Right ventricle myocardium superior (tissue), 1 donor: ENCODE measurements at regions not wholly inside any gene's neighbourhood (a gene's known extent, or its start where the extent isn't known, plus 50 kb on each side); places are given as distances from the start of the nearest gene placed in this dataset.

Experiments
- ATAC-seq: fragments of 200-7000 bp; cut with Tn5 transposase; one replicate; pipeline ENCODE4 v1.9.1; 2020; ENCODE audit warnings: mild to moderate bottlenecking; ENCODE audit not compliant: poor library complexity
- DNase-seq: peaks from one replicate; pipeline ENCODE4 v3.0.0-alpha.2; 2020
- intact Hi-C: fragments of 100-400 bp; cut with DNase I; formaldehyde crosslinking; loops from one replicate; pipeline ENCODE4 v1.11.2; 2022
- donor health status: DM: no; HTN: yes; CAD: no; lungs with severe emphysema.

DNA sequence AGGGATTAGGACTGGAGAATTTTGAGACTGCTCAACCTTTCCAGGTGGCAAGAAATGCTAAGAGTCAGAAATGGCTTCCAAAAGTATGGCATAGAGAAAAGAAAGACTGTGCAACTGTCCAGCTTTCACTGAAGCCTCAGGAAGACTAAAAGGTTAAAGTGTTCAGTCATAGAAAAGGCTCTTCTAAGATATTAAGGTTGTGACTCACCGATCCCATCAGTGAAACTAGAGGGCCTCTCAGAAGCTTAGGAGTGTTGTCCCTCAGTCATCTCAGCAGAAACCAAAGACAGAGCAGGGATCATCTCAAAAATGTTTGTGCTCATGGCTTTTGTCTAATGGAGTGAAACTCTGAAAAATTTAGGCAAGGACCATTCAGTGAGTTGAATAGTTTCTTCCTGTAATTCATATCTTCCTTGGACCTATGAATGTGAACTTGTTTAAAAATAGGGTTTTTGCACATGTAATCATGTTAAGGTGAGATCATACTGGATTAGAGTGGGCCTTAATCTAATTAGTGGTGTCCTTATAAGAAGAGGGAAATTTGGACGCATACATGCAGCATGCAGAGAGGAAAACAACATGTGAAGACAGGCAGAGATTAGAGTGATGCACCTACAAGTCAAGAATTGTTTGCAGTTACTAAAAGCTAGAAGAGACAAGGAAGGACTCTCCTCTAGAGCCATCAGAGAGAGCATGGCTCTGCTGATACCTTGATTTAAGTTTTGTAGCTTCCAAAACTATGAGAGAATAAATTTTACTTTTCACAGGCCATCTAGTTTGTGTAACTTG lies 71.3 kb downstream of the RPE65 start:
- DNase-seq, result no peak
- intact Hi-C loops, result no loop called here
- ATAC-seq, result no peak

GRCh38 chr1:68377098-68377497 lies 72.7 kb downstream of the RPE65 start:
- intact Hi-C loops, result no loop called here
- ATAC-seq (no peak), DNase-seq (no peak)

DNA sequence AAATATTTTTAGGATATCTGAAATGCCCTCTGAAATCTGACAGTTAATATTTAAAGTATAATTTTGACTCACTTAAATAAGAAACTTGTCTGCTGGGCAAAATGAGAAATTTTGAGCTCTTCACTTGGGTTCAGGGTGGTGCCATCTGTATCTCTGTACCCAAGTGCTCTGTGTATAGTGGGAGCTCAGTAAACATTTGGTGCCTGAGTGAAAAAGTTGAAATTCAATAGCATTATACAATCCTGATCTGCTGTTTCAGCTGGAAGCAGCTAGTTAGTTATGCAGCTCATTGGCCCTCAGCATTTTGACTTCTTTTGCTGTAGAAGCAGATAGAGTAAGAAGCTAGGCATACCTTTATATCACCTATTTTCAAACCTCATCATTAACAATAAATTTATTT lies 73.3 kb downstream of the RPE65 start:
- ATAC-seq, result no peak
- no peak for DNase-seq
- intact Hi-C loops, result no loop called here

GRCh38 chr1:68375919-68376318 lies 73.8 kb downstream of the RPE65 start:
- DNase-seq (no peak), ATAC-seq (peak; percentile 73)
- intact Hi-C loops, result no loop called here

DNA sequence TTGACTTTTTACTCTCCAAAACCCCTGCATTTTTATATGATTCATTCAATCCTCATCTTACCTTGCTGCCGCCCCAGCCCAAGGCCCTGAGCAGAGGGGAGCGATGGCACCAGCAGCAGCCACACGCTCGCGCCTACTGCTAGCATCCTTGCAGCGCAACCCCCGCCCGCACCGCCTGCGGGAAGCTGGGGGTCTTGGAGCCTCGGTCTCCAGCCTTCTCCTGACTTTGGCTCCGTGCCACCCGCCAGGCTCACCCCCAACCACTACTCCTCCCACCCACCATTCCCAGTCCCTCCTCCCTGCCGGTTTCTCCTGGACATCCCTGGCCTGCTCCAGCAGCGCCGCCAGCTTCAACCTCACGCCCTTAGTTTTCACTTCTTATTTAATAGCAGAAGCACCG lies 76.6 kb downstream of the RPE65 start:
- intact Hi-C loops, result no loop called here
- ATAC-seq, result no peak
- DNase-seq, result no peak

DNA sequence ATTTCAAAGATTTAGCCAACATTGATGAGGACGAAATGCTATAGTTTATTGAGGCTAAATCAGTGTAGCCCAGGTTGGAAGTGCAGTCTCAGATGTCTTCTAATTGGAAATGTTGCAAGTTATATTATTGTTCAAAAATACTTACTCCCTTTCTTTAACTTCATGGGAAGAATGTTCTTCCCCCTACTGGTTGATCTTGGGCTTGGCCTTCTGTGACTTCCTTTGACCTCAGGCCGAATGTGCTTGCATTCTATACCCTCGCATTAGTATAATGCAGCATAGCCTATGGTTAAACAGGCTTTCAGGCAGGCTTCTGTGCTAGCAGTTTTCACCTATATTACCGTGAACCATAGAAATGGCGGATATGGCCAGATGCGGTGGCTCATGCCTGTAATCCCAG lies 77.3 kb downstream of the RPE65 start:
- ATAC-seq, result no peak
- no peak for DNase-seq
- intact Hi-C loops, result no loop called here

DNA sequence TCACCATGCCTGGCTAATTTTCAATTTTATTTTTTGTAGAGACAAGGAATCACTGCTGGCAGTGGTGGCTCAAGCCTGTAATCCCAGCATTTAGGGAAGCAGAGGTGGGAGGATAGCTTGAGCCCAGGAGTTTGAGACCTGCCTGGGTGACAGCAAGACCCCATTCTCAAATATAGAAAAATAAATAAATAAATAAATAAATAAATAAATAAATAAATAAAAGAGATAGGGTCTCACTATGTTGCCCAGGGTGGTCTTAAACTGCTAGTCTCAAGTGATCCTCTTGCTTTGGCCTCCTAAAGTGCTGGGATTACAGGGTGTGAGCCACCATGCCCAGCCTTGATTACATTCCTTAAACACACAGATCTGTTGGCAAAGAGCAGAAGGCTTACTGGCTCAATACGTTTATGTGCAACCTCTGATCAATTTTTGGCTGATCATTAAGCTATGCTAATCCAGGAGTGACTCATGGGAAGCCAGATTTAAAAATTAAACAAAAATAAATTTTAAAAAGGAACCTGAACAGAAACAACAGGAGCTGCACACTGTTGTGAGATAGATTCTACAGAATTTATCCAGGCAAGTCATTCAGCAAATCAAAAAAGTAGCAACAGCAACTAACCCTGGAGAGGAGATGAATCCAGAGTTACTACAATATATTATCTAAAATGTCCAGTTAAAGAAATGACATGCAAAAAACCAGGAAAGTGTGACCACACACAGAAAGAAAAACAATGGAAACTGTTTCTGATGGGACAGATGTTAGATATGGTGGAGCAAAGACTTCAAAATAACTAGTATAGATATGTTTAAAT lies 79.4 kb downstream of the RPE65 start:
- intact Hi-C loops, result no loop called here
- no peak for DNase-seq
- no peak for ATAC-seq

GRCh38 chr1:68366572-68366971 lies 83.2 kb downstream of the RPE65 start:
- intact Hi-C loops, result no loop called here
- ATAC-seq, result no peak

GRCh38 chr1:68365709-68366382 lies 83.9 kb downstream of the RPE65 start:
- DNase-seq (no peak), ATAC-seq (no peak)
- intact Hi-C loops, result no loop called here

More at GRCh38 chr1:68366572-68366971, 83.2 kb downstream of the RPE65 start:
- no peak for DNase-seq

GRCh38 chr1:68363339-68363738 lies 86.4 kb downstream of the RPE65 start:
- intact Hi-C loops, result no loop called here
- ATAC-seq (no peak), DNase-seq (no peak)

DNA sequence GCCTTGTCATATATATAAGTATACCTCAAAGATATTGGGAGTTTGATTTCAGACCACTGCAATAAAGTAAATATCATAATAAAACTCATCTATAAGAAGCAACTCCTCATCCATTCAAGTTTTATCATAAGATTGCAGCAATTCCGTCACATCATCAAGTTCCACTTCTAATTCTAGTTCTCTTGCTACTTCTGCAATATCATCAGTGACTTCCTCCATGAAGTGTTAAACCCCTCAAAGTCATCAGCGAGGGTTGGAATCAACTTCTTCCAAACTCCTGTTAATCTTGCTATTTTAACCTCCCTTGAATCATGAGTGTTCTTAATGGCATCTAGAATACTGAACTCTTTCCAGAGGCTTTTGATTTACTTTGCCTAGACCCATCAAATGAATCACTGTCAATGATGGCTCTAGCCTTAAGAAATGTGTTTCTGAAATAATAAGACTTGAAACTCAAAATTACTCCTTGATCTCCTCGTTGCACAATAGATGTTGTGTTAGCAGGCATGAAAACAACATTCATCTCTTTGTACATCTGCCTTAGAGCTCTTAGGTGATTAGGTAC lies 88.3 kb downstream of the RPE65 start:
- DNase-seq (no peak), ATAC-seq (no peak)
- intact Hi-C loops, result no loop called here

DNA sequence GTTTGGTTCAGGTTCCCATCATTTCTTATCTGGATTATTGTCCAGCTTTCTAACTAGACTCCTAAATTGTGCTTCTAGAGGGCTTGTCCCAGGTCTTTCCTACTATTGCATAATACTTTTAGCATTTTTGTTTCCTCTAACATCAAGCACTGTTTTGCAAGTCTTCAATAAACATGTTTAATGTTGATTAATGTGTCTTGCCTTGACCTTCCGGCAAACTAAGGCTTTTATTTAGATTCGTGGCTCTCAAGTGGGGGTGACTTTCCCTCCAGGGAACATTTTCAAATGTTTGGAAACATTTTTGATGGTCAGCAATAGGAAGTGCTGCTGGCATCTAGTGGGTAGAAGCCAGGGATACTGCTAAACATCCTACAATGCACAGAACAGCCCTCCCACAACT lies 90.7 kb downstream of the RPE65 start:
- intact Hi-C loops, result no loop called here
- DNase-seq (no peak), ATAC-seq (no peak)

GRCh38 chr1:68358439-68358838 lies 91.3 kb downstream of the RPE65 start:
- intact Hi-C loops, result no loop called here
- ATAC-seq (peak; percentile 65), DNase-seq (no peak)

DNA sequence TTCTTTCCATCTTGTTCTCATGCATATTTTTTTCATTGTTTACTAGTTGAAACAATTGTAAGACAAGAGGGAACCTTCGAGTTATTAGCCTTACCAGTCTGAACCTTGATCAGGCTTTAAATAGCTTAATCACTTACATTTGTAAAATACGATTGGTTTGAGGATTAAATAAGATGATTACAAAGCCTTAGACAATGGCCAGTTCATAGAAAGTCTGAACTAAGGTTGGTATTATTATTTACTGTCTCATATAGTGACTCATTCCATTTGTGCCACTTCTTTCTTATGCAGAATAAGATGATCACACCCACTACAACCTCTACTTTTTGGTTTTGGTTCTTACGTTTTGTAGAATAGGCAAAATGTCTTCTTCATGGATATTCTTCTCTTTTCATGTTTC lies 94.1 kb downstream of the RPE65 start:
- DNase-seq (no peak), ATAC-seq (no peak)
- intact Hi-C loops, result no loop called here

- intact Hi-C loops, result no loop called here
- DNase-seq (no peak), ATAC-seq (no peak)
These were observed 97.6 kb downstream of the RPE65 start for GRCh38 chr1:68352202-68352601.

DNA sequence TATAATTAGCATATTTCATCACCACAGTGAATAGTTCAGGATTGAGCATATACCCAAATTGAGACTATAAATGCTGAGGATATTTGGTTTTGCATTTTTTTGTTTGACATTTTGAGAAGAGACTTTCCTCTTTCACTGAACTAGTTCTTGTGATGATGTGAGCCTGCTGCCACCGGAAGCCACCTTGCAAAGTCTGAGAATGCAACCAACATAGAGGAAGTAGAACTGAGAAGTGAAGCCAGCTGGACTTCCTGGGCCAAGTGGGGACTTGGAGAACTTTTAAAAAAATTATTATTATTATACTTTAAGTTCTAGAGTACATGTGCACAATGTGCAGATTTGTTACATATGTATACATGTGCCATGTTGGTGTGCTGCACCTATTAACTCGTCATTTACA lies 102.3 kb downstream of the RPE65 start:
- DNase-seq, result peak; percentile 58
- intact Hi-C loops, result loop anchor here (10.0 kb wide), 2 partner anchors 493 to 563 kb away; no protein-coding TSS in a partner anchor
- peak; percentile 44 for ATAC-seq

- intact Hi-C loops, result loop anchor here (10.0 kb wide), 2 partner anchors 491 to 561 kb away; no protein-coding TSS in a partner anchor
- peak; percentile 35 for ATAC-seq
- no peak for DNase-seq
These were observed 103.5 kb downstream of the RPE65 start for GRCh38 chr1:68346188-68346808.

DNA sequence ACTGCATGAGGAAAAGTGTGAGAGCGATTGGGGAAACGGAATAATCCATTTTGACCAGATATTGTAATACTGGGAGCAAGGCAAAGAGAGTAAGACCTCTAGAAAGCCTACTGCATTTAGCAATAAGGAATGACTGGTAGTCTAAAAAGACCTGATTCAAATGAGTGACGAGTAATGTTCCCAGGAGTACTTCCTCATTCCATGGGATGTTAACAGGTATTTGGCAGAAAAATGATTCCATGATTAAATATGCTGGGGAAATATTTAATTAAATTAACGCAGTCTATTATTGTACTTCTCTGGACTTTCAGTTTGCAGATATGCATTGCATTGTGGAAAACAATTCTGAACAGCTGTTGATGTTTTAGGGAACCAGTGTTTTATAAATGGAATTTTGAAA lies 105.5 kb downstream of the RPE65 start:
- no peak for DNase-seq
- ATAC-seq, result no peak
- intact Hi-C loops, result loop anchor here (10.0 kb wide), 2 partner anchors 489 to 559 kb away; no protein-coding TSS in a partner anchor

DNA sequence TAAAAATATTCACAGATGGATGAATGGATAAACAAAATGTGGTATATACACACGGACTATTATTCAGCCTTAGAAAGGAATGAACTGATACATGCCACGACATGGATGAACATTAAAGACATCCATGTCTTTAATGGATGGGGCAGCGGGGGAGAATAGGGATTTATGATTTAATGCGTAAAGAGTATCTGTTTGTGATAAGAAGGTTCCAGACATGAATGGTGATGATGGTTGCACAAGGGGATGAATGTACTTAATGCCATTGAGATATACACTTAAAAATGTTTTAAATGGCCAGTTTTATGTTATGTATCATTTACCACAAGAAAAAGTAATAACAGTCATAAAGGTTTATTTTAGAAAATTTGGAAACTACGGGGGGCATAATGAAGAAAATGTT lies 108.6 kb upstream of the WLS start:
- ATAC-seq (no peak), DNase-seq (no peak)
- intact Hi-C loops, result loop anchor here (10.0 kb wide), 2 partner anchors 486 to 556 kb away; no protein-coding TSS in a partner anchor
